Ovary (tissue), 3 donors: ENCODE measurements at regions not wholly inside any gene's neighbourhood (a gene's known extent, or its start where the extent isn't known, plus 50 kb on each side); places are given as distances from the start of the nearest gene placed in this dataset.

Experiments
- POLR2A ChIP-seq: fragments of 450-650 bp; IDR thresholded peaks from one replicate; pipeline ENCODE4 v1.6.1; 2017; ENCODE audit warnings: antibody characterized with exemption, mild to moderate bottlenecking, moderate library complexity
- TF ChIP-seq, protein P1 (sequence below), 3 donors: fragments of 450-650 bp in 2 of 3; fragments of 200-600 bp in 1 of 3; IDR thresholded peaks; one replicate each; pipeline versions ENCODE4 v1.5.1 to v1.8.0; 2016 to 2022; ENCODE audit warnings: antibody characterized with exemption in 3 of 3, mild to moderate bottlenecking in 1 of 3
- donor health status: DM: no; HTN: no; CAD: no.

DNA sequence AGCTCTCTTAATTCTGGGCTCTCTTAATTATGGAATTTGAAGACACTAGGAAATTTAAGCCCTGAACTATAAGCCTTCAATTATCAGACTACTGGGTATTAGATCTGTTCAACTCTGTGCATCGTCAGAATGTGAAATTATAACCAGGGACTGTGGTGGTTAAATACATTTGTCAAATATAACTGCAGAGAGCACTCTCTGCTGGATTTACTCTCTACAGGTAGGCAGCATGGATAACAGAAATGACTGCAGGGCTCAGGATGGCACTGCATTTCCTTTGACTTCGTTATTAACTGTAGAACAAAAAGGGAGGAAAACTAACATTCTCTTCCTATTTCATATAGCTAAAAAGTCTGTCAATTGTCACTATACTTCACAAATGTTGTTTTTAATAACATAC lies 310.1 kb upstream of the RASGEF1B start:
- TF ChIP-seq, protein P1, sequence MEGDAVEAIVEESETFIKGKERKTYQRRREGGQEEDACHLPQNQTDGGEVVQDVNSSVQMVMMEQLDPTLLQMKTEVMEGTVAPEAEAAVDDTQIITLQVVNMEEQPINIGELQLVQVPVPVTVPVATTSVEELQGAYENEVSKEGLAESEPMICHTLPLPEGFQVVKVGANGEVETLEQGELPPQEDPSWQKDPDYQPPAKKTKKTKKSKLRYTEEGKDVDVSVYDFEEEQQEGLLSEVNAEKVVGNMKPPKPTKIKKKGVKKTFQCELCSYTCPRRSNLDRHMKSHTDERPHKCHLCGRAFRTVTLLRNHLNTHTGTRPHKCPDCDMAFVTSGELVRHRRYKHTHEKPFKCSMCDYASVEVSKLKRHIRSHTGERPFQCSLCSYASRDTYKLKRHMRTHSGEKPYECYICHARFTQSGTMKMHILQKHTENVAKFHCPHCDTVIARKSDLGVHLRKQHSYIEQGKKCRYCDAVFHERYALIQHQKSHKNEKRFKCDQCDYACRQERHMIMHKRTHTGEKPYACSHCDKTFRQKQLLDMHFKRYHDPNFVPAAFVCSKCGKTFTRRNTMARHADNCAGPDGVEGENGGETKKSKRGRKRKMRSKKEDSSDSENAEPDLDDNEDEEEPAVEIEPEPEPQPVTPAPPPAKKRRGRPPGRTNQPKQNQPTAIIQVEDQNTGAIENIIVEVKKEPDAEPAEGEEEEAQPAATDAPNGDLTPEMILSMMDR (IDR thresholded peaks at IDR 0.05): no peak
- no peak for TF ChIP-seq POLR2A
